Fibroblast of lung (primary cell): ENCODE measurements at regions not wholly inside any gene's neighbourhood (a gene's known extent, or its start where the extent isn't known, plus 50 kb on each side); places are given as distances from the start of the nearest gene placed in this dataset.

Experiments used
- CTCF ChIP-seq, 2 donors: IDR thresholded peaks in 1 of 2; conservative IDR thresholded peaks in 1 of 2; 1 replicate in 1 of 2; 2 replicates in 1 of 2; pipeline ENCODE4 v1.5.1; 2011 to 2012; ENCODE audit warnings: low read length in 2 of 2, control low read depth in 1 of 2, inconsistent platforms in 1 of 2, low read depth in 1 of 2, mild to moderate bottlenecking in 1 of 2
- EZH2 ChIP-seq: IDR thresholded peaks from 2 replicates; pipeline ENCODE4 v1.5.1; 2012; ENCODE audit warnings: low read length, control low read depth, mild to moderate bottlenecking; ENCODE audit errors: missing control alignments

- no peak for TF ChIP-seq CTCF (conservative IDR thresholded peaks at IDR 0.05 in 1 of 2, IDR thresholded peaks at IDR 0.05 in 1 of 2; ENCODE audit: low read depth in 1 of 2, low read length in 2 of 2)
- no peak for TF ChIP-seq EZH2
Measured at GRCh38 chr10:8590518-8590917, 536.0 kb downstream of the GATA3 start.
